Activated CD4-positive, alpha-beta T cell treated with anti-CD3 and anti-CD28 coated beads, Interleukin-2, amount 50 U/mL, for 1 hour (primary cell): ENCODE measurements at regions not wholly inside any gene's neighbourhood (a gene's known extent, or its start where the extent isn't known, plus 50 kb on each side); places are given as distances from the start of the nearest gene placed in this dataset.

Source experiments
- DNase-seq: peaks from one replicate; pipeline ENCODE4 v3.0.0-alpha.2; 2020

GRCh38 chr4:62293551-62293950 lies 1093.4 kb downstream of the ADGRL3 start:
- DNase-seq = no peak

GRCh38 chr4:62292911-62293310 lies 1092.8 kb downstream of the ADGRL3 start:
- DNase-seq = no peak

- DNase-seq = no peak
Measured at GRCh38 chr4:62288808-62289541, 1088.8 kb downstream of the ADGRL3 start.

- no peak for DNase-seq
Measured at GRCh38 chr4:62285026-62285425, 1084.9 kb downstream of the ADGRL3 start.

GRCh38 chr4:62279689-62280088 lies 1079.6 kb downstream of the ADGRL3 start:
- DNase-seq = no peak

GRCh38 chr4:62275470-62275869 lies 1075.3 kb downstream of the ADGRL3 start:
- no peak for DNase-seq

- no peak for DNase-seq
Measured at GRCh38 chr4:62274782-62275181, 1074.7 kb downstream of the ADGRL3 start.

GRCh38 chr4:62271107-62271506 lies 1071.0 kb downstream of the ADGRL3 start:
- no peak for DNase-seq

GRCh38 chr4:62269918-62270317 lies 1069.8 kb downstream of the ADGRL3 start:
- DNase-seq = no peak

GRCh38 chr4:62263454-62263853 lies 1063.3 kb downstream of the ADGRL3 start:
- DNase-seq = no peak

GRCh38 chr4:62262676-62263075 lies 1062.5 kb downstream of the ADGRL3 start:
- DNase-seq = no peak

GRCh38 chr4:62260254-62260653 lies 1060.1 kb downstream of the ADGRL3 start:
- DNase-seq = no peak

GRCh38 chr4:62256479-62256878 lies 1056.4 kb downstream of the ADGRL3 start:
- no peak for DNase-seq

- no peak for DNase-seq
Measured at GRCh38 chr4:62252728-62253127, 1052.6 kb downstream of the ADGRL3 start.

GRCh38 chr4:62250100-62250499 lies 1050.0 kb downstream of the ADGRL3 start:
- DNase-seq = no peak

GRCh38 chr4:62243895-62244294 lies 1043.8 kb downstream of the ADGRL3 start:
- DNase-seq = no peak

GRCh38 chr4:62235911-62236310 lies 1035.8 kb downstream of the ADGRL3 start:
- DNase-seq = no peak

GRCh38 chr4:62232814-62233213 lies 1032.7 kb downstream of the ADGRL3 start:
- DNase-seq = no peak

- no peak for DNase-seq
Measured at GRCh38 chr4:62231994-62232393, 1031.9 kb downstream of the ADGRL3 start.

- DNase-seq = no peak
Measured at GRCh38 chr4:62226082-62226481, 1026.0 kb downstream of the ADGRL3 start.

- DNase-seq = no peak
Measured at GRCh38 chr4:62222121-62222520, 1022.0 kb downstream of the ADGRL3 start.

GRCh38 chr4:62210486-62210885 lies 1010.4 kb downstream of the ADGRL3 start:
- no peak for DNase-seq

- no peak for DNase-seq
Measured at GRCh38 chr4:62209757-62210485, 1009.8 kb downstream of the ADGRL3 start.

GRCh38 chr4:62208921-62209320 lies 1008.8 kb downstream of the ADGRL3 start:
- no peak for DNase-seq

GRCh38 chr4:62204136-62204535 lies 1004.0 kb downstream of the ADGRL3 start:
- no peak for DNase-seq
